GM18519 (cell line): ENCODE measurements at regions not wholly inside any gene's neighbourhood (a gene's known extent, or its start where the extent isn't known, plus 50 kb on each side); places are given as distances from the start of the nearest gene placed in this dataset.

Source experiments
- ATAC-seq: cut with Tn5 transposase; IDR thresholded peaks from one replicate; pipeline ENCODE4 v1.9.1; 2021; ENCODE audit warnings: mild to moderate bottlenecking, moderate library complexity; ENCODE audit not compliant: unreplicated experiment, low FRiP score

GRCh38 chr16:59180083-59180476 lies 446.0 kb upstream of the GOT2 start:
- ATAC-seq = no peak

DNA sequence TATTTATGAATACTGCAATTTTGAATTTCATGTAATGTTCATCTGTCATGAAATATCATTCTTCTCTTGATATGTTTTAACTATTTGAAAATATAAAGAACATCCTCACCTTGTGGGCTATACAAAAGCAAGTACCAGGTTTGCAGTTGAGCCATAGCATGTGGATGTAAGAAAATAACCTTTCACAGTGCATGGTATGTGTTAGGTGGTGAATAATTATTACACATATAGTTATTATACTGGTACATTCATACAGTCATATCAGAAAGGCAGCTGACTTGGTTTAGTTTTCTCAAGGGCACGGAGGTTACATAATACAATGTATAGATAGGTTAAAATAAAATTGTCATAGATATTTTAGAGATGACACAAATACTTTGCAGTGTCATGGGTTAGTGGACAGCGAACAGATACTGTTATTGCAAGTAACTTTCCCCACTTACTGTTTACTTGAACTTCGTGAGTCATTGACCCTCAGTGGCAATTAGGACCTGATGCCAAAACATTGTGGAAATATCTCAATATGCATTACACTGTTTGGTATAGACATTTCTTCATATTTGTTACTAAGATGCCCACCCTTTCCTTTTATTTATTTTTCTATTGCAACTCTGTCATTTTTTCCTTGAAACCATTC lies 445.4 kb upstream of the GOT2 start:
- ATAC-seq = no peak

- no peak for ATAC-seq
Observed at GRCh38 chr16:59173408-59173831, 439.3 kb upstream of the GOT2 start.

- no peak for ATAC-seq
Observed at GRCh38 chr16:59170099-59170712, 436.1 kb upstream of the GOT2 start.

DNA sequence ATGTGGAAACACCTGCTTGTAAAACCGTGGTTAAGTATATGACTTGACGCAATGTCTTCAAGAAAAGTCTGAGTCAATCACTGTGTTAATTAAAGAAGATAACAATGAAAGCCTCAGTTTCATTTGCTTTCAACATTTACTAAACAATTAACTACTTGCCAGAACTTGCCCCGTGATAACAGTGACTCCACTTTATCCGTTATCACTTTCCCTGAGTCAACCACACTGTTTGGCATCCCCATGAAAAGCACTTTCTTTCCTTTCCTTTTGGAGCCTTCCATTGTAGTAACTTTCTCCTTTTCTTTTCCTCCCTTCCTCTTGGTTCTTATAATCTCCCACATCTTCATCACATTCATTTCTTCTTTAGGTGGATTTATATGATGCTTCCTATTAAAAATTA lies 435.1 kb upstream of the GOT2 start:
- ATAC-seq = no peak

DNA sequence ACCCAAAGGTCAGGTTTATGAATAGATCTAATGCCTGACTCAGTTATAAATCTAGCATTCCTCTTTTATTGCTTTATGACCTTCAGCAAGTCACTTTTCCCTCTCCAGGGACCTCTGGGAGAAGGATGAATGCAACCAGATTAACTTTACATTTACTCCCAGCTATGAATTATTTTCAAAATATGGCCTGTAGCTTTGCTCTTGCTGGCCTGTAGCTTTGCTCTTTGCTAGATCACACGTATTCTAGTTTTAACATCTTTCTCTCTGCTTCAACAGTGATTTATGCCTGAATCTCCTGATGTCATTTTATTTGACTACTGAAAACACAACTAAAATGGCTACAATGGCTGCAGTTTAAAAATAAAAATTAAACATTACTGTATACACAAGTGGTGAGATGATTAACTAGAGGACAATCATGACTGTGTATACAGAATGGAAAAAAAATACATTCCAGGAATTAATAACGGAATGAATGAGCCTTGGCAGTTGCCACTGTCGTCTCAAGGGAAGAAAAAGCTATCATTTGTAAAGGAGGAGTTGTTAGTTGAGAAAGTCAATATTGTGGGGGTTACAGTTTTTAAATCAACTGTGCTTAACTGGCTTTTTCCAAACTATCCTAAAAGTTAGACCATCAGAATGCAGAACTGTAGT lies 434.5 kb upstream of the GOT2 start:
- ATAC-seq = no peak

- ATAC-seq = no peak
Observed at GRCh38 chr16:59164461-59164860, 430.3 kb upstream of the GOT2 start.

- no peak for ATAC-seq
Observed at GRCh38 chr16:59163371-59164055, 429.4 kb upstream of the GOT2 start.

DNA sequence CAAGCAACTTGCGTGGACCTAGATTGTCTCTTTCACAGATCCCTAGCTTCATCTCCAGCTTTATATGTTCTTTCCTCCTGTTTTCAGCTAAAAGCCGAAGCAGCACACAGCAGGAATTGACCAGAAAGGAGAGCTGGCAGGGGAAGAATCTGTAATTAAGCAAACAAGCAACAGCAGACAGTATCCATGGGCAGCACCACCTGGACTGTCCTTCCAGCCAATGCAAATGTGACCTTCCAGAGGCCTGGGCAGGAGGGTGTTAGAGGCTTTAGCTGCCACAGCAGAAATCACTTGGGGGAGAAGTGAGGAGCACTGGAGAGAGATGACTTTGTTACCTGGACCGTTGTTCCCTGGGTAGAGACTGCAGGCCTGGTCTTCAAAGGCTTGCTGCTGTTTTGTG lies 427.6 kb upstream of the GOT2 start:
- no peak for ATAC-seq

DNA sequence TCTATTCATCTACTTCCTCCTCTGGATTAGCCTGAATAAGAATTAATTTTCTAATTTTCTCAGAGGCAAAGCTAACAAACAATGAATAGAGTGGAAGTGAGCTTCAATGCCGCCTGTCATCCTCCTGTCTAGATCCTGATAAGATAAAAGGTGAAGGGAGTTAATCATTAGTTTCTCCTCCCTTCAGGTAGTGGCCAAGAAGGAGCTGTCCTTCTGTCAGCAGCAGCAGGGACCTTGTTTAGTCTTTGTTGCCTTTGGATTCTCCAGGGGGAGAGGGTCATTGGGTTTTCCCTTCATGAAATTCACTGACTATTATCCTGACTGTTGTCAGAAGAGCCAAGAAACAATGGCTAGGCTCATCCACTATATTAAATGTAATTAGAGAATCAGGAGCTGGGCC lies 420.2 kb upstream of the GOT2 start:
- no peak for ATAC-seq

GRCh38 chr16:59148769-59149155 lies 414.6 kb upstream of the GOT2 start:
- ATAC-seq = no peak

DNA sequence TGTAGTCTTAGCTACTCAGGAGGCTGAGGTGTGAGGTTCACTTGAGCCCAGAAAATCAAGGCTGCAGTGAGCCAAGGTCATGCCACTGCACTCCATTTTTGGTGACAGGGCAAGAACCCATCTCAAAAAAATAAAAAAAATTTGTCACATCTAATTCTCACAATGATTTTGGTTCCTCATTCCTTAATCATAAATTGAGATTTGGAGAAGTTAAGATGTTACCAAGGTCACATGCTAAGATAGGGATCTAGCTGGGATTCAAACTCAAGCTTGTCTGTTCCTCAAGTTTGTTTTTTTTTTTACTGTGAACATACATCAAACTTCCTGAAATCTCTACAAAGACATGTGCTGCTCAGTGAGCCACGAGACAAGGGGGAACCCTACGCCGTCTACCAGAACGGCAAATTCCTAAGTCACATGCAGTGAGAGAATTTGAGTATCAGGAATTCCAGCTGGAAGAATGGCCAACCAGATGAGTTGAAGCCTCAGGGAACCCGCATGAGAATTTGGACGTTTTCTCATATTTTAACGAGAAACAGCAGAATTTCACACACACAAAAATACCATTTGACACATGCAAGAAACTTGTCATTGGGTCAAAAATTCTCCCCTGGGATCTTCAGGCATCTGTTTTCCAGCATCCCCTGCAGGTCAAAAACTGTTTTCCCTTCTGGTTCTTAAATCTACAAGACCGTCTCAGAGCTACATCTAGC lies 414.1 kb upstream of the GOT2 start:
- no peak for ATAC-seq

DNA sequence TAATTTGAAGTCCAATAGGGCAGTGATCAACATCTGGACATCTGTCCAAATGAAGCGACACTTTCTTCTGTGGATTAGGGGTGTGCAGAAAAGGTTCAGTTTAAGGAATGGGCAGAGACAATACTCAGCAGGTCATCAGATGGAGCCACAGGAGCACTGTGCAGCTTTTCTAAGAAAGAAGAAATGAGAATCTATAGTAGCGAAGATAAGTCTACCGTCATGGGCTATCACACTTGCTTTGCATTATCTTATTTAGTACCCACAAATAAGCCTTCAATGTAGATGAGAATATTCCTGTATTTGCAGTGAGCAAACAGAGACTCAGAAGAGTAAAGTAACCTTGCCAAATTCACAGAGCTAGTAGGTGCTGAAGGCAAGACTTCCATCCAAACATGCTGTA lies 412.0 kb upstream of the GOT2 start:
- no peak for ATAC-seq

DNA sequence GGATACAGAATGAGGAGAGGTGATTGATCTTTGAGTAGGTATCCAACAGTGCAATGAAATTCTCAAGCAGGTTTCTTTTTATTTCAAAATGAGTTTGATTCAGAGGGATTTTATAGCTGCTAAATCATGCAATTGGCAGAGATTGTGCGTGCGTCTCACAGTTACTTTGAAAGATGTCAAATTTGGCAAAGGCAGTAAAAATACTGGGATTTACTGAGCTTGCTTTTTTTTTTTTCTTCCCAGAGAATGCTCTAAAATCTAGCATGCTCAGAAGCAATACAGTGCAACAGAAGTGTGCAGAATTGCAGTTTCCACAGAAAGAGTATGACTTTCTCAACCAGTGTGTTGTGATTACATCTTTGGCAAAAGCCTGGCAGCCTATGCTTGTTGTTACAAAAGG lies 410.7 kb upstream of the GOT2 start:
- no peak for ATAC-seq

GRCh38 chr16:59144326-59144725 lies 410.2 kb upstream of the GOT2 start:
- no peak for ATAC-seq

DNA sequence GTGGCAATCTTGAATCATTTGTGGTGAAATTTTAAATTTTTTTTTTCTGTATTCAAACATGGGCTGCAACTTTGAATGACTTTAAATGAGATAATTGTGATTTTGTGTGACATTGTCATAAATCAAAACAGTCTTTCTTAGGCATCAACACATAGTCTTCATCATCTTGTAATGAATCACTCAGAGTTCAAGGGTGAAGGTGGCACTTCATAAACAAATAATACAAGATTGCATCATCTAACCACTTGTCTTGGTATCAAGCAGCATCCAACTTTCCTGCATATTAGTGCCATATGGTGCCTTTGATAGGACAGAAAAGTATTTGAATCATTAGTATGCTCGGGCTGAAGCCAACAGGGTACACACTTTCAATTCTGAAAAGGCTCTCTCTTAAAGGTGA lies 392.4 kb upstream of the GOT2 start:
- no peak for ATAC-seq

DNA sequence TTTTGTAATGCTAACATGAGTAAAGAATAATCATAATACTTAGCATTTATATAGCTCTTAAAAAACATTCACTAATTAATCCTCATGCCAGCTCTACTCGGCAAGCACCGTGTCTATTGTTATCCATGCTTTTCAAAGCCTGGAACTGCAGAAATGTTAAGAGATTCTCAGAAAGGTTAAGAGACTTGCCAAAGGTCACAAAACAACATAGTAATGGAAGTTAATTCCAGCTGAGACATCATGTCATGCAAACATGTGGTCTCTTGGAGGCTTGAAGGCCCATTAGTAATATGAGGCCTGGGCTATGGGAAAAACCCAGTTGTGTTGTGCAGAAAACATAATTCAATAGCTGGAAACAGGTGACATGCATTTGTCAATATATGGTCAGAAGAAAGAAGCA lies 389.9 kb upstream of the GOT2 start:
- no peak for ATAC-seq

- no peak for ATAC-seq
Observed at GRCh38 chr16:59123479-59123878, 389.4 kb upstream of the GOT2 start.

DNA sequence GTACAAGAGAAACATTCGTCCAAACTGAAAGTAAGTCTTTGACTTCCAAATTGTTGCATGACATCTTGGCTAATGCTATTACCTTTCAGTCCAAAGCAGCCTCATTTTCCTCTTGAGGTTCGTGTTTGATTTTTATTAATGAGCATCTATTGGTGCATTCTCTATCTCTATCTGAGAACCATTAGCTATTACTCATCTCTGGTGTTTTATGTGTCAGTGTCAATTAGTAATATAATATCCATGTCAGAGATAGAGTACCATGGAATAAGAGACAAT lies 388.1 kb upstream of the GOT2 start:
- ATAC-seq = no peak

- ATAC-seq = no peak
Observed at GRCh38 chr16:59121411-59122261, 387.5 kb upstream of the GOT2 start.
